HFFc6 (cell line): ENCODE measurements at regions not wholly inside any gene's neighbourhood (a gene's known extent, or its start where the extent isn't known, plus 50 kb on each side); places are given as distances from the start of the nearest gene placed in this dataset.

Source experiments
- DNase-seq: peaks from one replicate; pipeline ENCODE4 v3.0.0-alpha.2; 2018
- H3K27ac Mint-ChIP-seq: 2 replicates; pipeline ENCODE4 v1.8.0; 2020; ENCODE audit warnings: mild to moderate bottlenecking, mixed read lengths
- H3K27me3 Mint-ChIP-seq: 2 replicates; pipeline ENCODE4 v1.8.0; 2021; ENCODE audit warnings: mild to moderate bottlenecking, moderate library complexity, mixed read lengths; ENCODE audit not compliant: insufficient read depth
- H3K36me3 Mint-ChIP-seq: 2 replicates; pipeline ENCODE4 v1.8.0; 2021; ENCODE audit warnings: low read depth, mixed read lengths
- H3K4me1 Mint-ChIP-seq: 2 replicates; pipeline ENCODE4 v1.8.0; 2020; ENCODE audit warnings: low read depth, mixed read lengths
- H3K4me3 Mint-ChIP-seq: 2 replicates; pipeline ENCODE4 v1.8.0; 2020; ENCODE audit warnings: mild to moderate bottlenecking, moderate library complexity, mixed read lengths
- H3K9me3 Mint-ChIP-seq: 2 replicates; pipeline ENCODE4 v1.8.0; 2020; ENCODE audit warnings: mild to moderate bottlenecking, mixed read lengths
- TF ChIP-seq, protein P1 (sequence below): fragments of 200-600 bp; sonication (generic); IDR thresholded peaks from 2 replicates; pipeline ENCODE4 v1.5.0; 2021; ENCODE audit warnings: antibody characterized with exemption, mild to moderate bottlenecking

DNA sequence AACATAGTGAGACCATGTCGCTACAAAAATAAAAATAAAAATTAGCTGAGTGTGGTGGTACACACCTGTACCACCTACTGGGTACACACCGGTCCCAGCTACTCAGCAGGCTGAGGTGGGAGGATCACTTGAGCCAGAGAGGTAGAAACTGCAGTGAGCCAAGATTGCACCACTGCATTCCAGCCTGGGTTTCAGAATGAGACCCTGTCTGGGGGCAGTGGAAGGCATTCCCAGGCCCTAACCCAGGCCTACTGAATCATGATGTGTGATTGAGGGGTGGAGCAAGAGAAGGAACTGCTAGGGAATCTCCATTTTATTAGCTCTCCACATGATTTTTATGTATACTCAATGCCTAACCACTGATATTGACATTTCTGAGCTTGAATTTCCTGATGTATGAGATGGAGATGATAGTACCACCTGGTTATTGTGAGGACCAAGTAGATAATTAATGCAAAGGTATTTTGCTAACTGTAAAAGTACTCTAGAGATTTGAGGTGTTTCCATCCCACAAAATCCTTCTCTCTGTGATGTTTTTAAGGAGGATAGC lies 169.5 kb upstream of the UMPS start:
- Mint-ChIP-seq H3K27me3 (peaks cover 11% of the 10 kb centered on the region), H3K27ac (no peak overlapping the region; the same call in 1 of the 2 replicates), H3K4me1 (peaks cover 47% of the 10 kb centered on the region)

DNA sequence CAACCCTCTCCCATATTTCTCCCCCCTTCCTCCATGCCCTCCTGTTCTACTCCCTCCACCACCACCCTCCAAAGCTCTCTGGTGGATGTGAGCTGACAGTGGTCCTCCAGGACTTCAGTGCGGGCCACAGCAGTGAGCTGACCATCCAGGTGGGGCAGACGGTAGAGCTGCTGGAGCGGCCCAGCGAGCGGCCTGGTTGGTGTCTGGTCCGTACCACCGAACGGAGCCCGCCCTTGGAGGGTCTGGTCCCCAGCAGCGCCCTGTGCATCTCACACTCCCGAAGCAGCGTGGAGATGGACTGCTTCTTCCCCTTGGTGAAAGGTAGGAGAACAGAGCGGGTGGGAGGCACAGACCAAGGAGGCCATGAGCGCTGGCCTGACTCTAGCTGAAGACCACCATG lies 167.5 kb upstream of the UMPS start:
- TF ChIP-seq, protein P1, sequence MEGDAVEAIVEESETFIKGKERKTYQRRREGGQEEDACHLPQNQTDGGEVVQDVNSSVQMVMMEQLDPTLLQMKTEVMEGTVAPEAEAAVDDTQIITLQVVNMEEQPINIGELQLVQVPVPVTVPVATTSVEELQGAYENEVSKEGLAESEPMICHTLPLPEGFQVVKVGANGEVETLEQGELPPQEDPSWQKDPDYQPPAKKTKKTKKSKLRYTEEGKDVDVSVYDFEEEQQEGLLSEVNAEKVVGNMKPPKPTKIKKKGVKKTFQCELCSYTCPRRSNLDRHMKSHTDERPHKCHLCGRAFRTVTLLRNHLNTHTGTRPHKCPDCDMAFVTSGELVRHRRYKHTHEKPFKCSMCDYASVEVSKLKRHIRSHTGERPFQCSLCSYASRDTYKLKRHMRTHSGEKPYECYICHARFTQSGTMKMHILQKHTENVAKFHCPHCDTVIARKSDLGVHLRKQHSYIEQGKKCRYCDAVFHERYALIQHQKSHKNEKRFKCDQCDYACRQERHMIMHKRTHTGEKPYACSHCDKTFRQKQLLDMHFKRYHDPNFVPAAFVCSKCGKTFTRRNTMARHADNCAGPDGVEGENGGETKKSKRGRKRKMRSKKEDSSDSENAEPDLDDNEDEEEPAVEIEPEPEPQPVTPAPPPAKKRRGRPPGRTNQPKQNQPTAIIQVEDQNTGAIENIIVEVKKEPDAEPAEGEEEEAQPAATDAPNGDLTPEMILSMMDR: no peak
- H3K36me3 Mint-ChIP-seq: no peaks in the 10 kb centered on the region

More for the DNA sequence above, 169.5 kb upstream of the UMPS start:
- TF ChIP-seq, protein P1: no peak
- no peaks in the 10 kb centered on the region for H3K9me3 Mint-ChIP-seq
- no peak overlapping the region for H3K4me3 Mint-ChIP-seq
- no peak for DNase-seq
- H3K36me3 Mint-ChIP-seq: no peaks in the 10 kb centered on the region

DNA sequence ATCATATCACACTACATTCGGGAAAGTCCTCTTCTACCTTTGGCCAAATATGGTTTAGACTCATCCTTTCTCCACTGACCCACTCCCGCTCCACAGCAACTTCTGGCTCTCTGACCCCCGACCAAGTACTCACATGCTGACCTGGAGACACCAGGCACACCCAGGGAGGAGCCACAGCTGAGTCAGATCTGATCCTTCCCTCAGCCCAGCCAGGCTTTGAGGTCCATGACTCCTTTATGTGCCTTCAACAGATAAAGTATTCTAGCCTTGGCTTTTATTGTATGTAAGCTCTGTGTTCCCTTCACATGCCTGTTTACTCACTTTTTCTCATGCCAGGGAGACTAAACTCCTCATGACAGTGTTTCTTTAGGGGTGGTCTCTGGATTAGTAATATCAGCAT lies 166.9 kb upstream of the UMPS start:
- Mint-ChIP-seq H3K4me3 (no peak overlapping the region), H3K36me3 (no peaks in the 10 kb centered on the region), H3K27ac (no peak overlapping the region), H3K9me3 (no peaks in the 10 kb centered on the region), H3K27me3 (peaks cover 11% of the 10 kb centered on the region), H3K4me1 (peaks cover 32% of the 10 kb centered on the region)
- DNase-seq: peak; percentile 36
- TF ChIP-seq, protein P1: no peak

More for the DNA sequence above, 167.5 kb upstream of the UMPS start:
- Mint-ChIP-seq H3K4me1 (peaks cover 38% of the 10 kb centered on the region), H3K27me3 (peaks cover 11% of the 10 kb centered on the region), H3K9me3 (no peaks in the 10 kb centered on the region), H3K27ac (no peak overlapping the region), H3K4me3 (no peak overlapping the region)
- DNase-seq: no peak

GRCh38 chr3:124565013-124565412 lies 165.2 kb upstream of the UMPS start:
- peaks cover 16% of the 10 kb centered on the region for H3K4me1 Mint-ChIP-seq
- no peak overlapping the region for H3K4me3 Mint-ChIP-seq
- TF ChIP-seq, protein P1: peak; percentile 96
- peaks cover 18% of the 10 kb centered on the region for H3K27me3 Mint-ChIP-seq
- no peaks in the 10 kb centered on the region for H3K36me3 Mint-ChIP-seq
- DNase-seq: peak; percentile 57
- H3K27ac Mint-ChIP-seq: no peak overlapping the region
- no peaks in the 10 kb centered on the region for H3K9me3 Mint-ChIP-seq

- TF ChIP-seq, protein P1: no peak
- no peak for DNase-seq
- peaks cover 10% of the 10 kb centered on the region for H3K4me1 Mint-ChIP-seq
- no peaks in the 10 kb centered on the region for H3K9me3 Mint-ChIP-seq
- no peak overlapping the region for H3K4me3 Mint-ChIP-seq
- no peaks in the 10 kb centered on the region for H3K36me3 Mint-ChIP-seq
- H3K27me3 Mint-ChIP-seq: peaks cover 18% of the 10 kb centered on the region
- no peak overlapping the region for H3K27ac Mint-ChIP-seq
Observed at GRCh38 chr3:124565551-124565950, 164.7 kb upstream of the UMPS start.

DNA sequence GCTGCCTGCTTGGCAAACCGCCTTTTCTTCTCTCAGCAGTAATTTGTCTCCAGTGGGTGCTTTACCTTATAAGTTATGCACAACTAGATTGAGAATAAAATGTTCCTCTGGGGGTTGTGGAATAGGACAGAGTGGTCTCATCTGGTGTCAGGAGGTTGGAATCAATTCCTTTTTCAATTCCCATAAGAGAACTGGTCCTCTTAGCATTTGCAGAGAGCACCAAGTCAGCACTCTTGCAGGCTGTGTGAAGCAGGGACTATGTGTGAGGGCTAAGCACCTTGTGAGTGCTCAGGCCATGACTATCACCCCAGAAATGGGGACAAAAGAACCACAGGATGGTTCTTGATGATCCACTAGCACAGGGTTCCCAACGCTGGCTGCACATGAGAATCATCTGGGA lies 163.6 kb upstream of the UMPS start:
- TF ChIP-seq, protein P1: no peak
- Mint-ChIP-seq H3K4me1 (peaks cover 7% of the 10 kb centered on the region), H3K27me3 (peaks cover 18% of the 10 kb centered on the region), H3K9me3 (no peaks in the 10 kb centered on the region), H3K27ac (no peak overlapping the region), H3K4me3 (no peak overlapping the region), H3K36me3 (no peaks in the 10 kb centered on the region)
- no peak for DNase-seq
